ENCODE measurements at regions not wholly inside any gene's neighbourhood (a gene's known extent, or its start where the extent isn't known, plus 50 kb on each side); places are given as distances from the start of the nearest gene placed in this dataset.

DNA sequence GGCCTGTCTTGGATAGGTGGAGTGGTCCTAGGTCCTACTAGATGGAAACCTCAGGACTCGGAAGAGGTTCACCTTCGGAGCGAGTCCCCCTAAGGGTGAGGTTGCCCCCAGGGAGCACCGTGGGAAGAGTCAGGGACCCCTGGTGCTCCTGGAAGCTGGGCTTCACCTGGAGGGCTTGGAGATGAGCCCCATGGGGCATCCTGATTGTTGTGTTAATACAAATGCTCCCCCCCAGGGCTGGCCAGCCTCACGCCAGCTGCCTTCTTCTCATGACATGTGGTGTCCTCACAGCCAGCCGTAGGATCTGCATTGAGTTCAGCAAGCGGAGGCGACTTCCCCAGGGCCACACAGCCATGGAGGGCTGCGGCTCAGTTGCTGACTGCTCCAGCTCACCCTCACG, 1487.5 kb downstream of the BRD1 start:
- no peaks in the 10 kb centered on the region for H3K9me2 ChIP-seq (ENCODE audit: insufficient read depth)
- H3K36me3 Mint-ChIP-seq (ENCODE audit: low read depth), result no peaks in the 10 kb centered on the region
- ATAC-seq (no peak), DNase-seq (ENCODE audit: low spot score) (no peak)
- H3K9me3 Mint-ChIP-seq, result no peaks in the 10 kb centered on the region
- peaks cover 14% of the 10 kb centered on the region for H3K27me3 Mint-ChIP-seq (ENCODE audit: insufficient read depth, low read depth, poor library complexity)
- peaks cover 3% of the 10 kb centered on the region; the same call in 1 of the 2 replicates for H3K4me1 ChIP-seq (ENCODE audit: insufficient read depth)
- H3K36me3 ChIP-seq (ENCODE audit: insufficient read depth), result no peaks in the 10 kb centered on the region
- H3K4me3 ChIP-seq, result no peak overlapping the region
- H4K20me1 ChIP-seq (replicated peaks; ENCODE audit: insufficient read depth), result no peaks in the 10 kb centered on the region
- no peak overlapping the region for H2AFZ ChIP-seq
- H3K27me3 ChIP-seq (ENCODE audit: insufficient read depth), result no peaks in the 10 kb centered on the region
- H3K27ac Mint-ChIP-seq, result no peak overlapping the region
- H3K4me3 Mint-ChIP-seq, result no peak overlapping the region
- no peak overlapping the region for H3K27ac ChIP-seq (ENCODE audit: low read depth)
- TF ChIP-seq ETS1 (IDR thresholded peaks at IDR 0.05), result no peak
- no peak for TF ChIP-seq ZNF114 (CRISPR knock-in tag; IDR thresholded peaks at IDR 0.05)
- no peak for TF ChIP-seq NANOG (IDR thresholded peaks at IDR 0.05; ENCODE audit: borderline replicate concordance)
- no peak for TF ChIP-seq JUNB (IDR thresholded peaks at IDR 0.05; ENCODE audit: unreplicated experiment)
- TF ChIP-seq REST (IDR thresholded peaks at IDR 0.05; ENCODE audit: unreplicated experiment), result no peak
- H3K79me2 ChIP-seq (replicated peaks; ENCODE audit: insufficient read depth), result no peaks in the 10 kb centered on the region
- no peaks in the 10 kb centered on the region for H3F3A ChIP-seq (replicated peaks; ENCODE audit: low read depth)
- H3K4me2 ChIP-seq, result no peak overlapping the region
- peaks cover 24% of the 10 kb centered on the region for H3K4me1 Mint-ChIP-seq

GRCh38 chr22:48338793-48339705, 1488.6 kb downstream of the BRD1 start:
- Histone ChIP-seq H3K27me3 (ENCODE audit: insufficient read depth) (no peaks in the 10 kb centered on the region), H4K20me1 (replicated peaks; ENCODE audit: insufficient read depth) (no peaks in the 10 kb centered on the region), H3K27ac (ENCODE audit: low read depth) (no peak overlapping the region), H3K4me1 (ENCODE audit: insufficient read depth) (peaks cover 3% of the 10 kb centered on the region; the same call in 1 of the 2 replicates), H2AFZ (no peak overlapping the region), H3K79me2 (replicated peaks; ENCODE audit: insufficient read depth) (no peaks in the 10 kb centered on the region), H3K36me3 (ENCODE audit: insufficient read depth) (no peaks in the 10 kb centered on the region), H3K4me2 (no peak overlapping the region), H3K9me2 (ENCODE audit: insufficient read depth) (no peaks in the 10 kb centered on the region), H3K4me3 (no peak overlapping the region), H3F3A (replicated peaks; ENCODE audit: low read depth) (no peaks in the 10 kb centered on the region)
- TF ChIP-seq EZH2 (IDR thresholded peaks at IDR 0.05; ENCODE audit: low read depth, unreplicated experiment), result no peak
- no peak for TF ChIP-seq ETS1 (IDR thresholded peaks at IDR 0.05)
- TF ChIP-seq POLR2AphosphoS5 (IDR thresholded peaks at IDR 0.05; ENCODE audit: low read depth), result no peak
- no peak for TF ChIP-seq ZNF114 (CRISPR knock-in tag; IDR thresholded peaks at IDR 0.05)
- Mint-ChIP-seq H3K4me1 (peaks cover 24% of the 10 kb centered on the region), H3K27ac (no peak overlapping the region), H3K9me3 (no peaks in the 10 kb centered on the region), H3K4me3 (no peak overlapping the region), H3K36me3 (ENCODE audit: low read depth) (no peaks in the 10 kb centered on the region), H3K27me3 (ENCODE audit: insufficient read depth, low read depth, poor library complexity) (peaks cover 14% of the 10 kb centered on the region)
- peak; percentile 16; the same call in 2 of the 3 replicates for ATAC-seq
- peak; percentile 20 for DNase-seq (ENCODE audit: low spot score)

All from GM23338 (cell line).